Gastroesophageal sphincter (tissue), 4 donors: ENCODE measurements at regions not wholly inside any gene's neighbourhood (a gene's known extent, or its start where the extent isn't known, plus 50 kb on each side); places are given as distances from the start of the nearest gene placed in this dataset.

Experiments used
- ATAC-seq: fragments of 150-250 bp; one replicate; pipeline ENCODE4 v1.9.1; 2016; ENCODE audit warnings: mild to moderate bottlenecking, moderate library complexity
- H3K27ac ChIP-seq, 4 donors: fragments of 200-600 bp; sonication (generic) in 3 of 4; 1 replicate in 3 of 4; 2 replicates in 1 of 4; pipeline ENCODE4 v1.5.1; 2016 to 2019
- H3K27me3 ChIP-seq: fragments of 200-600 bp; sonication (generic); one replicate; pipeline ENCODE4 v1.5.1; 2019
- H3K36me3 ChIP-seq, 2 donors: fragments of 200-600 bp; sonication (generic); one replicate each; pipeline ENCODE4 v1.5.1; 2019; ENCODE audit warnings: control low read depth in 1 of 2
- H3K4me1 ChIP-seq, 3 donors: fragments of 200-600 bp; sonication (generic); 1 replicate in 2 of 3; 2 replicates in 1 of 3; pipeline ENCODE4 v1.5.1; 2016 to 2019; ENCODE audit warnings: control low read depth in 2 of 3
- H3K4me3 ChIP-seq, 2 donors: fragments of 200-600 bp; sonication (generic); one replicate each; pipeline ENCODE4 v1.5.1; 2019; ENCODE audit warnings: mild to moderate bottlenecking in 1 of 2, moderate library complexity in 1 of 2
- H3K9me3 ChIP-seq, 3 donors: fragments of 200-600 bp; sonication (generic); one replicate each; pipeline ENCODE4 v1.5.1; 2017 to 2019; ENCODE audit warnings: control low read depth in 2 of 3
- EP300 ChIP-seq: sonication (generic); formaldehyde crosslinking; IDR thresholded peaks from one replicate; pipeline ENCODE4 v1.6.1; 2017; ENCODE audit warnings: antibody characterized with exemption, mild to moderate bottlenecking
- POLR2A ChIP-seq, 2 donors: fragments of 450-650 bp; IDR thresholded peaks; one replicate each; pipeline ENCODE4 v1.6.1; 2017; ENCODE audit warnings: antibody characterized with exemption in 2 of 2, mild to moderate bottlenecking in 2 of 2, moderate library complexity in 1 of 2
- POLR2AphosphoS5 ChIP-seq: sonication (generic); formaldehyde crosslinking; IDR thresholded peaks from one replicate; pipeline ENCODE4 v1.6.1; 2017; ENCODE audit warnings: antibody characterized with exemption
- WGBS, 2 donors: methylation state at CpG; one replicate each; pipeline ENCODE4 v1.1.5; 2018; ENCODE audit warnings: low coverage in 1 of 2; 5-methylcytosine and 5-hydroxymethylcytosine counted together
- TF ChIP-seq, protein P1 (sequence below), 4 experiments: fragments of 200-600 bp in 2 of 4; fragments of 450-650 bp in 2 of 4; sonication (generic) in 1 of 4; IDR thresholded peaks; one replicate each; pipeline ENCODE4 v1.5.1; 2017 to 2019; ENCODE audit warnings: antibody characterized with exemption in 4 of 4, mild to moderate bottlenecking in 2 of 4, moderate library complexity in 2 of 4

DNA sequence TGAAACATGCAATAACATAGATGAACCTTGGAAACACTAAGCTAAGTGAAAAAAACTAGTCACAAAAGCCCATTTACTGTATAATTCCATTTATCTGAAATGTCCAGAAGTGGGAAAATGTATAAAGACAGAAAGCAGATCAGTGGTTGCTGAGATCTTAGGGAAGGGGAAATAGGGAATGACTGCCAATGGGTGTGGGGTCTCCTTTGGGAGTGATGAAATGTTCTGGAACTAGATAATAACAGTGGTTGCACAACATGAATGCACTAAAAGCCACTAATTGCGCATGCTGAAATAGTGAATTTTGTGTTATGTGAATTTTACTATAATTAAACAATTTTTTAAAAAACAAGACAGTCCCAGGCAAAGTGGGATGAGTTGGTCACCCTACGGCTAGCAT is 472.8 kb downstream of the CCDC171 start:
- Histone ChIP-seq H3K4me3 (no peak overlapping the region), H3K27me3 (no peaks in the 10 kb centered on the region)
- WGBS, 2 donors: 94 to 95% methylated on average over 2 of the region's 2 CpGs

GRCh38 chr9:16026886-16027285 is 474.0 kb downstream of the CCDC171 start:
- H3K4me1 ChIP-seq: no peaks in the 10 kb centered on the region
- TF ChIP-seq POLR2AphosphoS5 (no peak), EP300 (no peak), POLR2A (IDR thresholded peaks at IDR 0.05) (no peak)
- TF ChIP-seq, protein P1, sequence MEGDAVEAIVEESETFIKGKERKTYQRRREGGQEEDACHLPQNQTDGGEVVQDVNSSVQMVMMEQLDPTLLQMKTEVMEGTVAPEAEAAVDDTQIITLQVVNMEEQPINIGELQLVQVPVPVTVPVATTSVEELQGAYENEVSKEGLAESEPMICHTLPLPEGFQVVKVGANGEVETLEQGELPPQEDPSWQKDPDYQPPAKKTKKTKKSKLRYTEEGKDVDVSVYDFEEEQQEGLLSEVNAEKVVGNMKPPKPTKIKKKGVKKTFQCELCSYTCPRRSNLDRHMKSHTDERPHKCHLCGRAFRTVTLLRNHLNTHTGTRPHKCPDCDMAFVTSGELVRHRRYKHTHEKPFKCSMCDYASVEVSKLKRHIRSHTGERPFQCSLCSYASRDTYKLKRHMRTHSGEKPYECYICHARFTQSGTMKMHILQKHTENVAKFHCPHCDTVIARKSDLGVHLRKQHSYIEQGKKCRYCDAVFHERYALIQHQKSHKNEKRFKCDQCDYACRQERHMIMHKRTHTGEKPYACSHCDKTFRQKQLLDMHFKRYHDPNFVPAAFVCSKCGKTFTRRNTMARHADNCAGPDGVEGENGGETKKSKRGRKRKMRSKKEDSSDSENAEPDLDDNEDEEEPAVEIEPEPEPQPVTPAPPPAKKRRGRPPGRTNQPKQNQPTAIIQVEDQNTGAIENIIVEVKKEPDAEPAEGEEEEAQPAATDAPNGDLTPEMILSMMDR (IDR thresholded peaks at IDR 0.05): no peak
- no peak for ATAC-seq
- WGBS, 2 donors: 62 to 83% methylated on average over 2 of the region's 2 CpGs
- H3K4me3 ChIP-seq: no peak overlapping the region
- no peaks in the 10 kb centered on the region for H3K27me3 ChIP-seq
- no peaks in the 10 kb centered on the region for H3K36me3 ChIP-seq
- no peak overlapping the region for H3K27ac ChIP-seq
- H3K9me3 ChIP-seq: no peaks in the 10 kb centered on the region

More for the DNA sequence above, 472.8 kb downstream of the CCDC171 start:
- H3K4me1 ChIP-seq: no peaks in the 10 kb centered on the region
- no peak overlapping the region for H3K27ac ChIP-seq
- ATAC-seq: peak; percentile 33
- no peaks in the 10 kb centered on the region for H3K9me3 ChIP-seq
- TF ChIP-seq, protein P1 (IDR thresholded peaks at IDR 0.05): no peak
- TF ChIP-seq POLR2AphosphoS5 (no peak), POLR2A (IDR thresholded peaks at IDR 0.05) (no peak)
- no peaks in the 10 kb centered on the region for H3K36me3 ChIP-seq

GRCh38 chr9:16028548-16028947 is 475.7 kb downstream of the CCDC171 start:
- no peaks in the 10 kb centered on the region for H3K4me1 ChIP-seq
- ATAC-seq: no peak
- H3K27ac ChIP-seq: no peak overlapping the region
- no peak overlapping the region for H3K4me3 ChIP-seq
- H3K36me3 ChIP-seq: no peaks in the 10 kb centered on the region
- 63% methylated on average over 2 of the region's 2 CpGs; no CpG with 5 or more reads in 1 of the 2 donors for WGBS, 2 donors
- no peaks in the 10 kb centered on the region for H3K27me3 ChIP-seq
- no peak for TF ChIP-seq POLR2A (IDR thresholded peaks at IDR 0.05)
- TF ChIP-seq, protein P1 (IDR thresholded peaks at IDR 0.05): no peak
- H3K9me3 ChIP-seq: no peaks in the 10 kb centered on the region

- TF ChIP-seq POLR2A (IDR thresholded peaks at IDR 0.05) (no peak), POLR2AphosphoS5 (no peak), EP300 (no peak)
- TF ChIP-seq, protein P1 (IDR thresholded peaks at IDR 0.05): no peak
- no peak for ATAC-seq
- Histone ChIP-seq H3K27ac (no peak overlapping the region), H3K4me1 (no peaks in the 10 kb centered on the region), H3K27me3 (no peaks in the 10 kb centered on the region), H3K9me3 (no peaks in the 10 kb centered on the region), H3K4me3 (no peak overlapping the region), H3K36me3 (no peaks in the 10 kb centered on the region)
- WGBS, 2 donors: 81 to 100% methylated on average over 1 to 7 of the region's 7 CpGs
Observed at GRCh38 chr9:16029046-16029615, 476.3 kb downstream of the CCDC171 start.

- Histone ChIP-seq H3K9me3 (no peaks in the 10 kb centered on the region), H3K4me3 (no peak overlapping the region), H3K27ac (no peak overlapping the region), H3K4me1 (no peaks in the 10 kb centered on the region), H3K27me3 (no peaks in the 10 kb centered on the region), H3K36me3 (no peaks in the 10 kb centered on the region)
- WGBS, 2 donors: 92 to 100% methylated on average over 2 to 3 of the region's 3 CpGs
- TF ChIP-seq POLR2AphosphoS5 (no peak), POLR2A (IDR thresholded peaks at IDR 0.05) (no peak)
- ATAC-seq: no peak
Observed at GRCh38 chr9:16029796-16030363, 477.0 kb downstream of the CCDC171 start.
